HG03571 (cell line): ENCODE measurements at regions not wholly inside any gene's neighbourhood (a gene's known extent, or its start where the extent isn't known, plus 50 kb on each side); places are given as distances from the start of the nearest gene placed in this dataset.

Experiments used
- ATAC-seq: cut with Tn5 transposase; IDR thresholded peaks from one replicate; pipeline ENCODE4 v1.9.1; 2021; ENCODE audit not compliant: unreplicated experiment

DNA sequence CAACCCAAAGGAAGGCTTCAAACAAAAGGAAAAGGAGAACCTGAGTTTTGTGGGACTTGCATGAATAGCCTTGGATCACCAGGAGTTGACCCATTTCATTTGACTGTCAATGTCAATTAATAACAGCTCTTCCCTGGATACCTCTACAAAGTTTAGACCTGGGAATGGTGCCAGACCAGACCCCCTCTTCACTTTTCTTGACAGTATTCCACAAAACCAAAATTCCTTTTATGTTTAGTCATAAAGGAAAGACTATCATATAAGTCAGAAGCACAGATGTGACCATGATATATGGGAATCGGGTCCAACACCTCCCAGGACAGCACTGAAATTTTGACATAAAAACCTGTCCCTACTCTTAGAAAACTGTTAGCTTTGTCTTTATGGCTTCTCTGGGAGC is 191.8 kb downstream of the LYPLAL1 start:
- ATAC-seq: no peak

DNA sequence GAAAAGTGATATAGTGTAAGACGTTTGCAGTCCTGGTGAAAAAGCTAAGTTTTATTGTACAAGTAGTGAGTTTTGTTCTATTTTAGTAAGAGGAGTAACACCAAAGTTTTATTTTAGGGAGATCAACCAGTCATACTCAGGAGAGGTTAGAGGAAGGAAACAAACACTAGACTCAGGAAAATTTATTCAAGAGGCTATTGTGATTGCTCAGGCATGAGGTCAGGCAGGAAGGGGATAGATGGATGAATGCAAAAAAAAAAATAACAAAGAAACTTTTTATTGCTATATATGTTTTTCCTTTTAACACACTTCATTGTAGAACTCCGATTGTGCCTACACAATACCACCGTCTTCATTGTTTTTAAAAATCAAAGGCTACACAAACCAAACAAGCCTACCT is 189.0 kb downstream of the LYPLAL1 start:
- no peak for ATAC-seq

GRCh38 chr1:219359126-219359525 is 185.4 kb downstream of the LYPLAL1 start:
- no peak for ATAC-seq

GRCh38 chr1:219358080-219358479 is 184.4 kb downstream of the LYPLAL1 start:
- ATAC-seq: no peak

DNA sequence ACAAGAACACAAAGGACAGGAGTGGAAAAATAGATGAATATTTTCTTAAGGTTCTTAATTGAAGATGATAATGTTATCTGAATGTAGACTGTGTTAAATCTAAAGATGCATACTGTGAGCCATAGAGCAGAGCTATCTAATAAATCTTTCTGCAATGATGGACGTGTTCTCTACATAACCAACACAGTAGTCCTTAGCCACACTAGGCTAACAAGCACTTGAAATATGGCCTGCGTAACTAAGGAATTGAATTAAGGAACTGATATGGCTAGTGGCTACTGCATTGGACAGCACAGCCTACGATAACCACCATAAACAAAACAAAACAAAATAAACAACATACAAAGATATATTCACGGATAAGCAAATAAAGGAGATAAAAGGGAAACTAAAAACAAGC is 181.3 kb downstream of the LYPLAL1 start:
- ATAC-seq: no peak

DNA sequence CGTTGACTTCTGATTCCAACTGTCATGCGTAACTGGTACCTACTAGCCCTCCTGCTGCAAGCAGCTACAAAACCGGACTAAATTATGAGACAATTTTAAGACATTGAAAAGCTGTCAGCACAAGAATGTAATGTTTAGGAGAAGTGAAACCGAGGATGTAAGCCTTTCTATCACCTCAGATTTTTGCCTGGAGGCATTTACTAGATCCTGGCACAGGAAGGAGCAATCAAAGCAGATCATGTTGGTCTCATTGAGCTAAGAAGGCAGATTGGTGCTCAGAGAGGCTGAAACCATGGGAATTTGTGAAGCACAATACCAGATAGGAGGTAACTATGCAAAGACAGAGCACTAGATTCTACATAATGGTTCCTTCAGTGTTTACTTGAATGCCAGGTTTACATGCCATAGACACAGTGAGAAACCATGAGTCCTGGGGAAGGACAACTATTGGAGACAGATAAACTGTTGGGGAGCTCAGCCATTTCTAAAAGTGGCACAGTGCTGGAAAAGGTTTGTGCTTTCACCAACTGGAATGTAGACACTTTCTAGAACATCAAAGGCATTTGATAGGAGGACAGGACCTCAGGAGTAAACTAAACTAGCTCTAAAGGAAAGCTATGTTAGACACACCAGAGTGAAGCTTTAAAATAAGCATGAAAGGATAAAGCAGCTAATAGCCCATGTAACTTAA is 179.4 kb downstream of the LYPLAL1 start:
- ATAC-seq: no peak

- no peak for ATAC-seq
Measured at GRCh38 chr1:219350172-219350931, 176.7 kb downstream of the LYPLAL1 start.

- no peak for ATAC-seq
Measured at GRCh38 chr1:219347921-219348391, 174.3 kb downstream of the LYPLAL1 start.

- ATAC-seq: no peak
Measured at GRCh38 chr1:219347376-219347775, 173.7 kb downstream of the LYPLAL1 start.

DNA sequence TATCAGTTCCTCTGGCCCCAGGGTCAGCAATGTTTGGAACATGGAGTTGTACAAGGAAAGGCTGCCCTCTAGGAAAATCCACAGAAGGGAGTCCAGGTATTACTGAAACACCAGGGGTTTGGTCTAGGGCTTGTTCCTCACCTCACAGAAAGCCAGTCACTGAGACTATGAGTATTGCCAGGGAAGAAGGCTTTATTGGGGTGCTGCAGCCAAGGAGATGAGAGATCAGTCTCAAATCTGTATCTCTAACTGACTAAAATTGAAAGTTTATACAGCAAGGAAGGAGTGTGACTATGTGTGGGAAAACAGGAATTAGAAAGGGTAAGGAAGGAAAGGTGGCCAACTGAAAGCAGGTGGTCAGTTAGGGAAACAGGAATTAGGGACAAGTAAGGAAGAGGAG is 172.3 kb downstream of the LYPLAL1 start:
- ATAC-seq: no peak

DNA sequence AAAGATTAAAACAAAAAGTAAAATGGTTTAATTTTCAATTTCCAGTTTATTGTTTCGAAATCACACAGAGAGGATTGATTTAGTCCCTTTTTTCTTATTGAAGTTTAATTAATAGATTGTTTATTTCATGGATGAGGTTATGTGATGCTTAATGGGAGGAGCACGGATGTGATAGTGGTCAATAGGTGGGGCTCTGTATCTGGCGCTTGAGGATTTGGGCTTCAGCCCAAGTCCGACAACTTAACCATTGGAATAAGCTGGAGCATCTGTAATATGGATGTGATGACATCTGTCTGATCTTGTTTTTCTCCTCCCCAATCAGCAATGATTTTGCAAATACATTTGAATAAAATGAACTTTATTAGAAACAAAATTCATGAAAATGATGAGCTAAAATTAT is 169.2 kb downstream of the LYPLAL1 start:
- no peak for ATAC-seq

DNA sequence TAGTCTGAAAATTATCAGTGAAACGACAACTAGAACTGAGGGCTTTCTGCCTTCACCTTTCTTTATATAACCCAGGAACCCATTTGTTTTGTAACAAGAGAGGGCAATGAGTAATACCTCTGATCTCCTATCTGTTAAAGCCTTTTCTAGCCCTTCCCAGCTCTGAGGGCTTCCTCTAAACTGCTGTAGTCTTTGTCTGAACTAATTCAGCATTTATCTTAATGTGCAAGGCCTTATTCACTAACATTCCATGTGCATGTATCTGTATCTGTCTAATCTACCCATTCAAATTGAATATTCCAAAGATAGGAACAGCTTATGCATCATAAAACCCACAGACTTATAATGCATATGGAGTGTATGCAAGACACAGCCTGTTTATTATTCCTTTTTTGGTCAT is 167.1 kb downstream of the LYPLAL1 start:
- ATAC-seq: no peak

GRCh38 chr1:219339466-219339865 is 165.8 kb downstream of the LYPLAL1 start:
- ATAC-seq: no peak

DNA sequence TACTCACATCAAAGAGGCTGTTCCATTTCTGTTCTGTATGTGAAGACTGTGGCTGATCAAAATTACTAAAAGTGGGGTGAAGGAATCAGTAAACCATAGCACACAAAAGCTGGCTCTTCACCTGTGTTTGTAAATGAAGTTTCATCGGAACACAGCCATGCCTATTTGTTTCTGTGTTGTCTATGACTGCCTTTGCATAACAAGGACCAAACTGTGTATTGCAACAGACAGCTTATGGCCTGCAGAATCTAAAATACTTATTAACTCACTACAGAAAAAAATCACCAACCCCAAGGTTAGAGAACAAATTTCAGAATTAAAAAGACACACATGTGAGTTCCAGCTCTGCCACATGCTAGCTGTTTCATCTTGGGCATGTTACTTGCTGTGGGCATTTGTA is 163.9 kb downstream of the LYPLAL1 start:
- ATAC-seq: no peak

DNA sequence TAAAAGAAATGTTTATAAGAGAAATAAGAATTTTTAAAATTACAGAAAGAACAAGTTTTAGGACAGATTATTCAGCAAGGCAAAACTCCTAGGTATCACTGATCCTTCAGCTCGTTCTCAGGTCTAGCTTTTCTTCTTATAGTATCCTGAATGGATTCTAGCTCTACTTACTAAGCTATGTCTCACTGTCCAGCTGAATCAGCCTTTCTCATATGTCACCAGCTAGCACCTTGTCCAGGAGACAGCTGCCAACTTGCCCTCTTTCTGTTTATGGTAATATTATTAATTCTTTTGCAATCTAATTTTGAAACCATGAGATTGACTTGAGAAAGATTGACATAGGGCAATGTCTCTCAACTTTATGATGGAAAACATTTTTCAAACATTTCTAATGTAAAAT is 159.9 kb downstream of the LYPLAL1 start:
- no peak for ATAC-seq

GRCh38 chr1:219331424-219331823 is 157.7 kb downstream of the LYPLAL1 start:
- ATAC-seq: no peak

GRCh38 chr1:219330669-219331068 is 157.0 kb downstream of the LYPLAL1 start:
- no peak for ATAC-seq

- ATAC-seq: no peak
Measured at GRCh38 chr1:219330001-219330400, 156.3 kb downstream of the LYPLAL1 start.

GRCh38 chr1:219329578-219329977 is 155.9 kb downstream of the LYPLAL1 start:
- no peak for ATAC-seq

GRCh38 chr1:219326843-219327242 is 153.2 kb downstream of the LYPLAL1 start:
- ATAC-seq: no peak

GRCh38 chr1:219325368-219325742 is 151.7 kb downstream of the LYPLAL1 start:
- ATAC-seq: no peak

DNA sequence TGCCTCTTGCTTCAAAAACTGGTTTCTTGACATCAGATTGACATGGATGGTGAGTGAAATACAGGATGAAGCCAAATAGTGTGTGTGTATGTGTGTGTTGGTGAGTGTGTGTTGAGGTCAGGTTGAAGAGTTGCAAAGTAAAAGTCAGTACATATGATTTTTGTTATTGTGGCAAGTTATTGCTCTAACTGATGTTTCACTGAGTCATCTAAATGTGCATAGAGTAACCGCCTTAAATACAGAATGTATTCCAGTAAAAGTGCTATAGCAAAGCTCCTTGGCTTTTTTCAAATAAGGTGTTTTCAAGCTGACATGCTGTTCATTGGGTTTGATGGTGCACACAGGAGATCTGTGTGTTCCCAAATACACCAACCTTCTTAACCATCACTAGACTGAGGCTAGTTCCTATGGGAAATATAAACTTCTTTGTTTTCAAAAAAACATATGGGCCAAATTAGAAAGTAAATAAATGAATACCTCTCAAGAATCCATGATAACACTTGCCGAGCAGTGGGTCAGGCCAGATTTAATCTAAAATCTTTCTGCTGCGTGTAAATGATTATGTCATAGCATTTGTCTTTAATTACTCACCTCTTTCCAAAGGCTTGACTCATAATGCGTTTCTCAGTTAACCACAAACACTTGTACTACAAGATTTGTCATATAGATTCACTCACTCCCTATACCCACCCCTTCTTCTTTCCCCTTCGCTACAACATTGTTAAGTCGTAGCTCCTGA is 151.1 kb downstream of the LYPLAL1 start:
- ATAC-seq: no peak
